GM12875 (cell line): ENCODE measurements at regions not wholly inside any gene's neighbourhood (a gene's known extent, or its start where the extent isn't known, plus 50 kb on each side); places are given as distances from the start of the nearest gene placed in this dataset.

Experiments
- H3K4me3 ChIP-seq: one replicate; pipeline ENCODE4 v1.5.1; 2011; ENCODE audit warnings: low read depth, low read length, control low read depth
- CTCF ChIP-seq: IDR thresholded peaks from 2 replicates; pipeline ENCODE4 v1.5.1; 2011; ENCODE audit warnings: low read depth, mild to moderate bottlenecking, control low read depth, inconsistent platforms, low read length, moderate library complexity, borderline replicate concordance; ENCODE audit not compliant: insufficient read depth

GRCh38 chr2:14425869-14426268, 206.6 kb upstream of the LRATD1 start:
- no peak overlapping the region for H3K4me3 ChIP-seq
- no peak for TF ChIP-seq CTCF

- no peak for TF ChIP-seq CTCF
These were observed 204.5 kb upstream of the LRATD1 start for GRCh38 chr2:14428056-14428455.

GRCh38 chr2:14433946-14434495, 198.5 kb upstream of the LRATD1 start:
- no peak overlapping the region for H3K4me3 ChIP-seq
- TF ChIP-seq CTCF, result no peak

More at GRCh38 chr2:14428056-14428455, 204.5 kb upstream of the LRATD1 start:
- H3K4me3 ChIP-seq, result no peak overlapping the region

- no peak overlapping the region for H3K4me3 ChIP-seq
- no peak for TF ChIP-seq CTCF
These were observed 186.8 kb upstream of the LRATD1 start for GRCh38 chr2:14445670-14446069.

GRCh38 chr2:14448340-14448739, 184.2 kb upstream of the LRATD1 start:
- no peak for TF ChIP-seq CTCF
- no peak overlapping the region for H3K4me3 ChIP-seq

GRCh38 chr2:14451312-14451711, 181.2 kb upstream of the LRATD1 start:
- no peak overlapping the region for H3K4me3 ChIP-seq

More at GRCh38 chr2:14451312-14451711, 181.2 kb upstream of the LRATD1 start:
- TF ChIP-seq CTCF, result no peak
